WTC11 (cell line): ENCODE measurements at regions not wholly inside any gene's neighbourhood (a gene's known extent, or its start where the extent isn't known, plus 50 kb on each side); places are given as distances from the start of the nearest gene placed in this dataset.

Experiments used
- ATAC-seq: fragments of 200-7000 bp; cut with Tn5 transposase; 2 replicates; pipeline ENCODE4 v1.10.0; 2021; ENCODE audit warnings: mild to moderate bottlenecking, moderate library complexity
- CTCF ChIA-PET: fragments of 300-600 bp; sonication (Branson Sonifier 250); formaldehyde crosslinking; loops from one replicate; lab custom pipeline; 2021; ENCODE audit warnings: antibody characterized with exemption; lab: Charles Lee
- POLR2A ChIA-PET: fragments of 350-600 bp; sonication (Branson Sonifier 250); formaldehyde crosslinking; loops from one replicate; lab custom pipeline; 2021; ENCODE audit warnings: antibody characterized with exemption; lab: Charles Lee
- DNase-seq: peaks from one replicate; pipeline ENCODE4 v3.0.0; 2021; ENCODE audit warnings: low spot score
- H3K27ac Mint-ChIP-seq: 2 replicates; pipeline ENCODE4 v1.8.0; 2021; ENCODE audit warnings: mixed read lengths
- H3K27me3 Mint-ChIP-seq: 2 replicates; pipeline ENCODE4 v1.8.0; 2021; ENCODE audit warnings: low read depth, mild to moderate bottlenecking, moderate library complexity, mixed read lengths
- H3K36me3 Mint-ChIP-seq: 2 replicates; pipeline ENCODE4 v1.8.0; 2021; ENCODE audit warnings: mixed read lengths
- H3K4me1 Mint-ChIP-seq: 2 replicates; pipeline ENCODE4 v1.8.0; 2022; ENCODE audit warnings: mixed read lengths
- H3K4me3 Mint-ChIP-seq: 2 replicates; pipeline ENCODE4 v1.8.0; 2021; ENCODE audit warnings: mild to moderate bottlenecking, moderate library complexity, mixed read lengths
- H3K9me3 Mint-ChIP-seq: 2 replicates; pipeline ENCODE4 v1.8.0; 2021; ENCODE audit warnings: mixed read lengths
- CREM ChIP-seq: sonication (generic); formaldehyde crosslinking; IDR thresholded peaks from 2 replicates; pipeline ENCODE4 v1.8.1; 2022; ENCODE audit warnings: mild to moderate bottlenecking, missing genetic modification reagents, moderate library complexity
- ERG ChIP-seq: fragments of 250-450 bp; sonication (Bioruptor Pico); IDR thresholded peaks from 2 replicates; pipeline ENCODE4 v1.8.0; 2021; ENCODE audit warnings: mild to moderate bottlenecking
- ETV6 ChIP-seq: sonication (generic); formaldehyde crosslinking; IDR thresholded peaks from 2 replicates; pipeline ENCODE4 v1.8.1; 2022; ENCODE audit warnings: mild to moderate bottlenecking, missing genetic modification reagents
- FOXP1 ChIP-seq: sonication (generic); formaldehyde crosslinking; IDR thresholded peaks from 2 replicates; pipeline ENCODE4 v1.8.0; 2022; ENCODE audit warnings: missing genetic modification reagents, mild to moderate bottlenecking, moderate library complexity, borderline replicate concordance
- GABPB1 ChIP-seq: sonication (generic); formaldehyde crosslinking; IDR thresholded peaks from 2 replicates; pipeline ENCODE4 v1.8.1; 2023; ENCODE audit warnings: mild to moderate bottlenecking, missing genetic modification reagents
- JAZF1 ChIP-seq: fragments of 250-450 bp; sonication (Bioruptor Pico); IDR thresholded peaks from 2 replicates; pipeline ENCODE4 v1.9.0; 2021; ENCODE audit warnings: moderate library complexity, mild to moderate bottlenecking, inconsistent platforms
- JUN ChIP-seq: sonication (generic); formaldehyde crosslinking; IDR thresholded peaks from 2 replicates; pipeline ENCODE4 v1.8.0; 2023; ENCODE audit warnings: mild to moderate bottlenecking, missing genetic modification reagents
- SP1 ChIP-seq: sonication (generic); formaldehyde crosslinking; conservative IDR thresholded peaks from 2 replicates; pipeline ENCODE4 v1.8.1; 2022; ENCODE audit warnings: missing genetic modification reagents
- ZNF138 ChIP-seq: sonication (generic); formaldehyde crosslinking; conservative IDR thresholded peaks from 2 replicates; pipeline ENCODE4 v1.8.1; 2022; ENCODE audit warnings: mild to moderate bottlenecking, moderate library complexity, missing genetic modification reagents
- ZNF219 ChIP-seq: sonication (generic); formaldehyde crosslinking; IDR thresholded peaks from 2 replicates; pipeline ENCODE4 v1.8.0; 2023; ENCODE audit warnings: missing genetic modification reagents, mild to moderate bottlenecking, borderline replicate concordance
- ZNF232 ChIP-seq: sonication (generic); formaldehyde crosslinking; IDR thresholded peaks from 2 replicates; pipeline ENCODE4 v1.8.0; 2022; ENCODE audit warnings: mild to moderate bottlenecking, missing genetic modification reagents
- ZNF396 ChIP-seq: fragments of 250-450 bp; sonication (Bioruptor Pico); IDR thresholded peaks from 2 replicates; pipeline ENCODE4 v1.8.0; 2021; ENCODE audit warnings: mild to moderate bottlenecking, moderate library complexity, borderline replicate concordance
- ZNF532 ChIP-seq: fragments of 250-450 bp; sonication (Bioruptor Pico); IDR thresholded peaks from 2 replicates; pipeline ENCODE4 v1.9.0; 2021; ENCODE audit warnings: mild to moderate bottlenecking, borderline replicate concordance
- TF ChIP-seq, protein P1 (sequence below): sonication (generic); formaldehyde crosslinking; IDR thresholded peaks from 2 replicates; pipeline ENCODE4 v1.8.0; 2023; ENCODE audit warnings: missing genetic modification reagents, mild to moderate bottlenecking, borderline replicate concordance

DNA sequence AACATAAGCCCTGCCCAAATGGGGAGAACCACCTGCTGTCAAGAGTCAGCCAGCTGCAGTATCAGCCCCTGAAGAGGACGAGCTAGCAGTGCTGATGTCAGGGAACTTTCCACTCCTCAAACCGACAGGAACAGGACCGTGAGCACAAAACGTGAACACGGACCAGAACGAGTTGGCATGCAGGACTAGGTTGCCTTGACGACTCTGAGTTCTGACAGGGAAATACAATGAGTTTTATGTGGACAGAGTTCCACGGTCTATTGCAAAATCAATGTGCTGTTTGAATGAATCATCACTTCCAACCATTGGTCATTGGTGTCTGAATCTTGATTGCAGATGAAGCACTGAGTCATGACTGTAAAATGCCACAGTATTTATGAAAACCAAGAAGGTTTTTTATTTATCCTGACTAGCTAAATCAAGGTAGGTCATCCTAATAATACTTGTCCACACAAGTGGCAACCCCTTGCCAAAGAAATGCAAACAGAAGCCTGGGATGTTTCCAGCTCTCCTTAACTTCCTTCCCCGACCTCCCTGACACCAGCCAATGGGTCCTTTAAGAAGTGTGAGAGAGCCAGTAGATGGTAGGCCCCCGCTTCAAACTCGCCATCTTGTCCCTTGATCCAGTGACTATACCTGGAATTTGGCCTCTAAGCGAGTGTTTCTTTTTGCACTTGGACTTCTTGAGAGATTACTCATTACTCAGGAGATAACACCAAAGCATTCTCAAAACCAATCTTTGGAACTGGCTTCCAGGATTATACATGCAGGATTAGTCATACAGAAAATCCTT is 119.6 kb downstream of the ASB7 start (continued):
- TF ChIP-seq ZNF532 (CRISPR knock-in tag), result no peak
- no peak for TF ChIP-seq ZNF138
- TF ChIP-seq SP1 (CRISPR knock-in tag), result no peak
- TF ChIP-seq ERG (CRISPR knock-in tag), result no peak
- no peak for TF ChIP-seq ETV6
- no peak for TF ChIP-seq JUN (CRISPR knock-in tag)
- no peak for TF ChIP-seq FOXP1

DNA sequence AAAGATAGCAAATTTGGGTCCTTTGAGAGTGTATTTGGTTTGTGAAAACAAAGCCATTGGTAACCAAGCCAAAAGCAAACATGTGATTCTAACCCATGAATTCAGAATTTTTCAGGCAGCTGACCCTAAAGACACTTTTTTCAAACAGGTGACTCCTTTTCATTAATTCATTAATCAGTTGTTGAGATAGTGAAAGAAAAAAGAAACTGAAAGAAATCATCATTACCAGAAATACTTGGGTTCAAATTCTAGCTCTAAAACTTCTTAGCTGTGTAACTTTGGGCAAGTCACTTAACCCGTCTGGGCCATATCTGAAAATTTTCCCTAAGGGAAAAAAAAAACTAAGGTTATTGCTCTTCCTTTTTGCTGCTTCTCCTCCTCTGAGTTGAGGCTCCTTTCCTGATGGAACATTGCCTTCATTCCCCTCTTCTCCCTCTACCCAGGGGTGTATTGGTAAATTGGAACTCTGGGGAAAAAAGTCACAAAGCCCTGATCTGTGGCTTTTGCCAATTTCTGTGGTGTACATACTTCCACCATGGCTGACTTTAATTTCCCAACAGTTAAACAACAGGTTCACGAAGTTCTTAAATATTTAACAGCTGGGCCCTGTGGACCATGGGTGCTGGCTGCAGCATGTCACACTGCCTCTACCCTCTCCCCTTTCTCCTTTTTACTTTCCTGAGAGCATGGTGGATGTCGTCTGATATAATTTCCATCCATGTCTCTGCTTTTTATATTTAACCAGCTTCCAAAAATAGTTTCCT is 120.3 kb downstream of the ASB7 start:
- Mint-ChIP-seq H3K27me3 (no peaks in the 10 kb centered on the region; the same call in 1 of the 2 replicates), H3K27ac (no peak overlapping the region), H3K4me1 (peaks cover 3% of the 10 kb centered on the region), H3K36me3 (no peaks in the 10 kb centered on the region), H3K9me3 (no peaks in the 10 kb centered on the region), H3K4me3 (no peak overlapping the region)
- ATAC-seq (no peak), DNase-seq (no peak)
- no peak for TF ChIP-seq ZNF232 (CRISPR knock-in tag)
- no peak for TF ChIP-seq CREM (CRISPR knock-in tag)
- TF ChIP-seq, protein P1, sequence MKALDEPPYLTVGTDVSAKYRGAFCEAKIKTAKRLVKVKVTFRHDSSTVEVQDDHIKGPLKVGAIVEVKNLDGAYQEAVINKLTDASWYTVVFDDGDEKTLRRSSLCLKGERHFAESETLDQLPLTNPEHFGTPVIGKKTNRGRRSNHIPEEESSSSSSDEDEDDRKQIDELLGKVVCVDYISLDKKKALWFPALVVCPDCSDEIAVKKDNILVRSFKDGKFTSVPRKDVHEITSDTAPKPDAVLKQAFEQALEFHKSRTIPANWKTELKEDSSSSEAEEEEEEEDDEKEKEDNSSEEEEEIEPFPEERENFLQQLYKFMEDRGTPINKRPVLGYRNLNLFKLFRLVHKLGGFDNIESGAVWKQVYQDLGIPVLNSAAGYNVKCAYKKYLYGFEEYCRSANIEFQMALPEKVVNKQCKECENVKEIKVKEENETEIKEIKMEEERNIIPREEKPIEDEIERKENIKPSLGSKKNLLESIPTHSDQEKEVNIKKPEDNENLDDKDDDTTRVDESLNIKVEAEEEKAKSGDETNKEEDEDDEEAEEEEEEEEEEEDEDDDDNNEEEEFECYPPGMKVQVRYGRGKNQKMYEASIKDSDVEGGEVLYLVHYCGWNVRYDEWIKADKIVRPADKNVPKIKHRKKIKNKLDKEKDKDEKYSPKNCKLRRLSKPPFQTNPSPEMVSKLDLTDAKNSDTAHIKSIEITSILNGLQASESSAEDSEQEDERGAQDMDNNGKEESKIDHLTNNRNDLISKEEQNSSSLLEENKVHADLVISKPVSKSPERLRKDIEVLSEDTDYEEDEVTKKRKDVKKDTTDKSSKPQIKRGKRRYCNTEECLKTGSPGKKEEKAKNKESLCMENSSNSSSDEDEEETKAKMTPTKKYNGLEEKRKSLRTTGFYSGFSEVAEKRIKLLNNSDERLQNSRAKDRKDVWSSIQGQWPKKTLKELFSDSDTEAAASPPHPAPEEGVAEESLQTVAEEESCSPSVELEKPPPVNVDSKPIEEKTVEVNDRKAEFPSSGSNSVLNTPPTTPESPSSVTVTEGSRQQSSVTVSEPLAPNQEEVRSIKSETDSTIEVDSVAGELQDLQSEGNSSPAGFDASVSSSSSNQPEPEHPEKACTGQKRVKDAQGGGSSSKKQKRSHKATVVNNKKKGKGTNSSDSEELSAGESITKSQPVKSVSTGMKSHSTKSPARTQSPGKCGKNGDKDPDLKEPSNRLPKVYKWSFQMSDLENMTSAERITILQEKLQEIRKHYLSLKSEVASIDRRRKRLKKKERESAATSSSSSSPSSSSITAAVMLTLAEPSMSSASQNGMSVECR (CRISPR knock-in tag), result no peak
- no peak for TF ChIP-seq JAZF1
- TF ChIP-seq ZNF219 (CRISPR knock-in tag), result no peak
- no peak for TF ChIP-seq ZNF396 (CRISPR knock-in tag)
- no peak for TF ChIP-seq GABPB1 (CRISPR knock-in tag)
- ChIA-PET POLR2A (no interaction called here), CTCF (no interaction called here)
